H9 (cell line): ENCODE measurements at regions not wholly inside any gene's neighbourhood (a gene's known extent, or its start where the extent isn't known, plus 50 kb on each side); places are given as distances from the start of the nearest gene placed in this dataset.
"Not testable (repeated sequence)": the region's sequence is repeated elsewhere in the genome, so short reads cannot be mapped to it uniquely, and the experiment has no call there.

Experiments used
- DNase-seq: peaks from one replicate; pipeline ENCODE4 v3.0.0-alpha.2; 2017
- H2AFZ ChIP-seq: one replicate; pipeline ENCODE4 v1.6.1; 2013; ENCODE audit warnings: mild to moderate bottlenecking, low read length, control low read depth, moderate library complexity
- H2AK5ac ChIP-seq: 2 replicates; pipeline ENCODE4 v1.6.1; 2013; ENCODE audit warnings: low read length, control low read depth, mixed read lengths; ENCODE audit not compliant: insufficient read length
- H2BK120ac ChIP-seq: one replicate; pipeline ENCODE4 v1.6.1; 2013; ENCODE audit warnings: low read depth, mild to moderate bottlenecking, low read length, control low read depth, inconsistent platforms; ENCODE audit not compliant: poor library complexity, severe bottlenecking
- H2BK12ac ChIP-seq: 2 replicates; pipeline ENCODE4 v1.6.1; 2013; ENCODE audit warnings: low read length, control low read depth, mixed read lengths, low read depth; ENCODE audit not compliant: insufficient read length
- H2BK15ac ChIP-seq: 2 replicates; pipeline ENCODE4 v1.6.1; 2013; ENCODE audit warnings: low read depth, low read length, control low read depth
- H2BK20ac ChIP-seq: one replicate; pipeline ENCODE4 v1.6.1; 2013; ENCODE audit warnings: low read depth, mild to moderate bottlenecking, low read length, control low read depth, inconsistent platforms; ENCODE audit not compliant: poor library complexity, severe bottlenecking
- H2BK5ac ChIP-seq: 2 replicates; pipeline ENCODE4 v1.6.1; 2013; ENCODE audit warnings: low read length, control low read depth, mixed read lengths; ENCODE audit not compliant: insufficient read length
- H3K14ac ChIP-seq: 2 replicates; pipeline ENCODE4 v1.6.1; 2013; ENCODE audit warnings: low read length, control low read depth; ENCODE audit not compliant: insufficient read depth
- H3K18ac ChIP-seq: 2 replicates; pipeline ENCODE4 v1.6.1; 2013; ENCODE audit warnings: low read depth, mild to moderate bottlenecking, mixed read lengths, low read length, control low read depth; ENCODE audit not compliant: insufficient read length
- H3K23ac ChIP-seq: 2 replicates; pipeline ENCODE4 v1.6.1; 2013; ENCODE audit warnings: low read length, control low read depth, mixed read lengths, low read depth; ENCODE audit not compliant: insufficient read length
- H3K23me2 ChIP-seq: 2 replicates; pipeline ENCODE4 v1.6.1; 2013; ENCODE audit warnings: low read depth, mild to moderate bottlenecking, mixed read lengths, low read length, control low read depth; ENCODE audit not compliant: insufficient read length, poor library complexity, severe bottlenecking
- H3K27ac ChIP-seq: 2 replicates; pipeline ENCODE4 v1.5.1; 2013; ENCODE audit warnings: low read length, control low read depth, mixed read lengths, low read depth; ENCODE audit not compliant: insufficient read length
- H3K27me3 ChIP-seq: 2 replicates; pipeline ENCODE4 v1.6.1; 2013; ENCODE audit warnings: low read length, control low read depth, inconsistent platforms; ENCODE audit not compliant: insufficient read depth
- H3K4ac ChIP-seq: 2 replicates; pipeline ENCODE4 v1.6.1; 2013; ENCODE audit warnings: low read depth, mild to moderate bottlenecking, control low read depth, inconsistent platforms, low read length, moderate library complexity
- H3K4me1 ChIP-seq: 2 replicates; pipeline ENCODE4 v1.6.1; 2013; ENCODE audit warnings: low read length, control low read depth, inconsistent platforms; ENCODE audit not compliant: insufficient read depth
- H3K4me2 ChIP-seq: 2 replicates; pipeline ENCODE4 v1.6.1; 2013; ENCODE audit warnings: low read length, control low read depth, mixed read lengths; ENCODE audit not compliant: insufficient read length, insufficient read depth
- H3K56ac ChIP-seq: 2 replicates; pipeline ENCODE4 v1.6.1; 2013; ENCODE audit warnings: low read depth, mild to moderate bottlenecking, mixed read lengths, low read length, control low read depth; ENCODE audit not compliant: insufficient read length
- H3K79me1 ChIP-seq: 2 replicates; pipeline ENCODE4 v1.6.1; 2013; ENCODE audit warnings: low read depth, mild to moderate bottlenecking, moderate library complexity, low read length, control low read depth, inconsistent platforms; ENCODE audit not compliant: insufficient read depth, poor library complexity, severe bottlenecking
- H3K79me2 ChIP-seq: 2 replicates; pipeline ENCODE4 v1.6.1; 2013; ENCODE audit warnings: low read length, control low read depth, inconsistent platforms; ENCODE audit not compliant: insufficient read depth
- H3K9ac ChIP-seq: 2 replicates; pipeline ENCODE4 v1.6.1; 2013; ENCODE audit warnings: low read length, control low read depth, mixed read lengths; ENCODE audit not compliant: insufficient read length; ENCODE audit errors: extremely low read depth
- H3K9me3 ChIP-seq: one replicate; pipeline ENCODE4 v1.6.1; 2013; ENCODE audit warnings: low read depth, low read length, inconsistent platforms; ENCODE audit not compliant: control insufficient read depth
- H3T11ph ChIP-seq: one replicate; pipeline ENCODE4 v1.6.1; 2013; ENCODE audit warnings: mild to moderate bottlenecking, low read length, control low read depth, inconsistent platforms
- H4K20me1 ChIP-seq: one replicate; pipeline ENCODE4 v1.6.1; 2013; ENCODE audit not compliant: control insufficient read depth, insufficient read length, insufficient read depth
- H4K5ac ChIP-seq: 2 replicates; pipeline ENCODE4 v1.6.1; 2013; ENCODE audit warnings: low read depth, mild to moderate bottlenecking, mixed read lengths, low read length, control low read depth; ENCODE audit not compliant: insufficient read length
- H4K8ac ChIP-seq: replicated peaks from 2 replicates; pipeline ENCODE4 v1.6.1; 2013; ENCODE audit warnings: low read length, control low read depth, mixed read lengths, low read depth; ENCODE audit not compliant: insufficient read length
- H4K91ac ChIP-seq: 2 replicates; pipeline ENCODE4 v1.6.1; 2013; ENCODE audit warnings: low read depth, mild to moderate bottlenecking, moderate library complexity, mixed read lengths, low read length, control low read depth; ENCODE audit not compliant: insufficient read length
- H3K27ac Mint-ChIP-seq, 3 experiments: 2 replicates in 2 of 3; 3 replicates in 1 of 3; pipeline ENCODE4 v1.8.0; 2020 to 2021; ENCODE audit warnings: mixed read lengths in 3 of 3, mild to moderate bottlenecking in 1 of 3, moderate library complexity in 1 of 3
- H3K27me3 Mint-ChIP-seq: 2 replicates; pipeline ENCODE4 v1.8.0; 2021; ENCODE audit warnings: low read depth, mild to moderate bottlenecking, moderate library complexity, mixed read lengths
- H3K36me3 Mint-ChIP-seq, 3 experiments: 2 replicates in 2 of 3; 3 replicates in 1 of 3; pipeline ENCODE4 v1.8.0; 2020 to 2021; ENCODE audit warnings: low read depth in 3 of 3, mixed read lengths in 3 of 3; ENCODE audit not compliant: insufficient read depth in 1 of 3
- H3K4me1 Mint-ChIP-seq, 2 experiments: 2 replicates each; pipeline ENCODE4 v1.8.0; 2020; ENCODE audit warnings: mixed read lengths in 2 of 2
- H3K4me3 Mint-ChIP-seq, 2 experiments: 2 replicates in 1 of 2; 3 replicates in 1 of 2; pipeline ENCODE4 v1.8.0; 2020 to 2021; ENCODE audit warnings: mild to moderate bottlenecking in 2 of 2, mixed read lengths in 2 of 2, moderate library complexity in 1 of 2
- H3K9me3 Mint-ChIP-seq, 2 experiments: 2 replicates in 1 of 2; 3 replicates in 1 of 2; pipeline ENCODE4 v1.8.0; 2020; ENCODE audit warnings: mild to moderate bottlenecking in 2 of 2, mixed read lengths in 2 of 2, moderate library complexity in 1 of 2
- WGBS: extraction: QIAGEN DNeasy Blood & Tissue Kit; methylation state at CpG from one replicate; pipeline ENCODE4 v1.1.7; 2013; ENCODE audit warnings: missing lambda C conversion rate, low lambda C conversion rate, mixed read lengths; ENCODE audit not compliant: insufficient read length; ENCODE audit errors: extremely low coverage; 5-methylcytosine and 5-hydroxymethylcytosine counted together

- not testable (repeated sequence) for H3K9me3 ChIP-seq, H3K56ac ChIP-seq, H3K4me1 ChIP-seq, H4K8ac ChIP-seq, H3K79me2 ChIP-seq, H3K4me2 ChIP-seq, H2BK15ac ChIP-seq, H3K4me3 Mint-ChIP-seq, H3K14ac ChIP-seq, H4K20me1 ChIP-seq, H3K27ac Mint-ChIP-seq, H4K5ac ChIP-seq, H2BK12ac ChIP-seq, H2AK5ac ChIP-seq, H4K91ac ChIP-seq, H2AFZ ChIP-seq, H3K23ac ChIP-seq, H3K27ac ChIP-seq, H3K36me3 Mint-ChIP-seq, H3K4ac ChIP-seq, H3K18ac ChIP-seq, H3K9ac ChIP-seq, H2BK120ac ChIP-seq, H3K79me1 ChIP-seq, H2BK5ac ChIP-seq, H3K23me2 ChIP-seq, H3K27me3 ChIP-seq, H3K27me3 Mint-ChIP-seq, H3T11ph ChIP-seq, H2BK20ac ChIP-seq, H3K9me3 Mint-ChIP-seq
- WGBS, result no CpG with 5 or more reads among the region's 4 CpGs
- H3K4me1 Mint-ChIP-seq, result peaks cover 17 to 20% of the 10 kb centered on the region in 2 experiments
- DNase-seq, result peak; percentile 66
These were observed 146.6 kb downstream of the TBC1D2B start for GRCh38 chr15:77930907-77931306.

DNA sequence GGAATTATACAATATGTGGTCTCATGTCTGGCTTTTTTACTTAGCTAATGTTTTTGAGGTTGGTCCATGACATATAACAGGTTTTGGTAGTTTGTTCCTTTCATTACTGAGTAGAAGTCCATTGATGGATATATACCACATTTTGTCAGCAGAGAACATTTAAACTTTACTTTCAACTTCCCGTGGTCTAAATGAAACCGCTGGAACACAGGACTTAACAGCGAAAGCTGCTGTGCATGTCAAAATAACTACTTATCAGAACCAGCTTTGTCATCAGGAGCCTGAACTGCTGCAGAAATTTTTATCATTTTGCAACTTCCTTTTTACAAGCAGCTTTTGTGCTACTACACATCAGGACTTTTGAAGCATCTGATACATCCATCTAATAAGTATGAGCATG lies 147.0 kb downstream of the TBC1D2B start:
- H2BK120ac ChIP-seq, H3K9me3 Mint-ChIP-seq: not testable (repeated sequence)
- peak overlapping the region in 1 of 3 experiments; percentile 52; a peak in 1 of 7 replicates for H3K27ac Mint-ChIP-seq

More for the DNA sequence above, 147.0 kb downstream of the TBC1D2B start:
- H4K20me1 ChIP-seq, H2AFZ ChIP-seq, H3K23ac ChIP-seq, H3K27me3 Mint-ChIP-seq, H3K79me1 ChIP-seq, H3K9me3 ChIP-seq, H3K27me3 ChIP-seq, DNase-seq, H3K4ac ChIP-seq, H2BK12ac ChIP-seq, H4K8ac ChIP-seq, H4K5ac ChIP-seq, H3T11ph ChIP-seq, H3K36me3 Mint-ChIP-seq, H3K56ac ChIP-seq, H3K27ac ChIP-seq, H3K18ac ChIP-seq, H3K9ac ChIP-seq, H2BK5ac ChIP-seq, H3K4me3 Mint-ChIP-seq, H3K4me1 ChIP-seq, H2BK15ac ChIP-seq, H3K23me2 ChIP-seq, H2AK5ac ChIP-seq, H4K91ac ChIP-seq, H2BK20ac ChIP-seq, H3K14ac ChIP-seq, H3K79me2 ChIP-seq, H3K4me2 ChIP-seq: not testable (repeated sequence)
- peaks cover 17 to 20% of the 10 kb centered on the region in 2 experiments for H3K4me1 Mint-ChIP-seq
- WGBS, result no CpG with 5 or more reads among the region's 3 CpGs
